ENCODE measurements at regions not wholly inside any gene's neighbourhood (a gene's known extent, or its start where the extent isn't known, plus 50 kb on each side); places are given as distances from the start of the nearest gene placed in this dataset.

- no peak overlapping the region for H3K4me3 Mint-ChIP-seq
- no peaks in the 10 kb centered on the region for H3K36me3 Mint-ChIP-seq (ENCODE audit: low read depth)
- no peak overlapping the region for H3K27ac Mint-ChIP-seq
These were observed 261.6 kb upstream of the THRB start for GRCh38 chr3:24756101-24756888.

DNA sequence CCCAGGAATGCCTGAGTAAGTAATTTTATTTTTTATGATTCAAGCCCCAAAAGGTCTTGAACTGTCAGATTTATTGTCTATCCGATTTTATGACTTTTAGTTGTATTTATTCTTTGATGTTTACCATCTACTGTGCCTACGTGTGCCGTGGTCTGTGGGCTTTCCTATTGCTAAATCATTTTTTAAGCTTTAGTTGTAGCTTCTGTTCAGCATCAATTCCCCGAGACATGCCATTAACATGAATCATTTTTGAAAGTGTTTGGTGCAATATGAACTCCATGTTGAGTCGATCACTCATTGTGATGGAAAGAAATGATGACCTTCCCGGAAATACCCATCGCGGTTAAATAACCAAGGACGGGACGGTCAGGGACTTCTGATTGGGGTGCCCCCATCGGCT lies 268.7 kb upstream of the THRB start:
- no peaks in the 10 kb centered on the region; the same call in 1 of the 2 replicates for H3K36me3 Mint-ChIP-seq (ENCODE audit: low read depth)
- no peak overlapping the region for H3K4me3 Mint-ChIP-seq
- H3K4me1 Mint-ChIP-seq (ENCODE audit: low read depth): no peaks in the 10 kb centered on the region
- DNase-seq: no peak
- H3K9me3 Mint-ChIP-seq: peaks cover 17% of the 10 kb centered on the region
- no peak overlapping the region for H3K27ac Mint-ChIP-seq
- no peak for TF ChIP-seq CTCF (IDR thresholded peaks at IDR 0.05)
- H3K27me3 Mint-ChIP-seq (ENCODE audit: insufficient read depth): no peaks in the 10 kb centered on the region

More at GRCh38 chr3:24756101-24756888, 261.6 kb upstream of the THRB start:
- H3K4me1 Mint-ChIP-seq (ENCODE audit: low read depth): no peaks in the 10 kb centered on the region
- no peak for TF ChIP-seq CTCF (IDR thresholded peaks at IDR 0.05)
- peaks cover 32% of the 10 kb centered on the region for H3K9me3 Mint-ChIP-seq
- no peaks in the 10 kb centered on the region for H3K27me3 Mint-ChIP-seq (ENCODE audit: insufficient read depth)
- DNase-seq: no peak

DNA sequence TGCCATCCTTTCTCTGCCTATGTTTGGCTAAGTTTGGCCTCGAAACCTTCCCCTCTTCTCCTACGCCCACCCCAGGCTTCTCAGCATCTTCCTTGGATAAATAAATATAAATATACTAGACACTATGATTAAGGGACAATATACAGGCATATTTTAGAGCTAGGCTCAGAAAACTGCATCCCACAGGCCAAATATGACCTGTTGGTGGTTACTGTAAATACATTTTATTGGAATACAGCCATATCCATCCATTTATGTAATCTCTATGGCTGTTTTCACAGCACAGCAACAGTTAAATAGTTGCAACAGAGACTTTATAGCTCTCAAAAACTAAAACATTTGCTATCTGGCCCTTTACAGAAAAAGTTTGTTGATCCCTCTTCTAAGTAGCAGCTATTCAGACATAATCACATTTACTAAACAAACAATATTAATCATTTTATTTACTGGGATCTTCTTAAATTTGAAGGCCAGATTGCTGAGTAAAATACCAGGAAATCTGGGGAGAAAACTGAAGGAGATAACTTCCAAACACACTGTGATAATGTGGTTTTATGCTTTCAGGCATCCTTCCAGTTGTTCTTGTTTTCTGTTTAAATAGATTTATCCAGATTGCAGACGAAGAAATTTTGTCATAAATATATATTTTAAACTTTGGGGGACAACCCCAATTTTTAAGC lies 269.7 kb upstream of the THRB start:
- TF ChIP-seq CTCF (IDR thresholded peaks at IDR 0.05): no peak
- no peaks in the 10 kb centered on the region for H3K4me1 Mint-ChIP-seq (ENCODE audit: low read depth)
- no peaks in the 10 kb centered on the region; the same call in 1 of the 2 replicates for H3K36me3 Mint-ChIP-seq (ENCODE audit: low read depth)
- H3K27me3 Mint-ChIP-seq (ENCODE audit: insufficient read depth): no peaks in the 10 kb centered on the region
- peaks cover 22% of the 10 kb centered on the region for H3K9me3 Mint-ChIP-seq
- H3K4me3 Mint-ChIP-seq: no peak overlapping the region
- H3K27ac Mint-ChIP-seq: no peak overlapping the region
- no peak for DNase-seq

DNA sequence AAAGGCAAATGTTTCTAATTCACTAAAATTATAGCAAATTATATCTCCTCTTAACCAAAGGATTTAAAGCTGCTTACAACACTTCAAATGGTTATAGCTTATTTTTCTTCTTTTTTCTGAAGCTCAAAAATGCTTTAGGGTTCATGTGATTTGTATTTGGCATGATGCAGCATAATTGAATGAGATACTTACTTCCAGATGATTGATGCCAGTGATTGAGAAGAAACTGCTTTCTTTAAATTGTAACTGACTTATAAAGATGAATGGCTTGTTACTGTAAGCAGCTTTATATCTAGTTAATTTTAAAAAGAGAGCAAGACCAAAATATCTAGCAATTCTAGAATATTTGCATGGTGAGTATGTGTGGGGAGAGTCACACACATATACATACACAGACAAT lies 270.7 kb upstream of the THRB start:
- DNase-seq: no peak
- no peak overlapping the region for H3K4me3 Mint-ChIP-seq
- H3K27ac Mint-ChIP-seq: no peak overlapping the region
- H3K27me3 Mint-ChIP-seq (ENCODE audit: insufficient read depth): no peaks in the 10 kb centered on the region
- H3K36me3 Mint-ChIP-seq (ENCODE audit: low read depth): no peaks in the 10 kb centered on the region; the same call in 1 of the 2 replicates
- no peaks in the 10 kb centered on the region for H3K4me1 Mint-ChIP-seq (ENCODE audit: low read depth)
- TF ChIP-seq CTCF (IDR thresholded peaks at IDR 0.05): no peak
- peaks cover 26% of the 10 kb centered on the region for H3K9me3 Mint-ChIP-seq

- Mint-ChIP-seq H3K4me3 (no peak overlapping the region), H3K36me3 (ENCODE audit: low read depth) (no peaks in the 10 kb centered on the region; the same call in 1 of the 2 replicates), H3K27me3 (ENCODE audit: insufficient read depth) (no peaks in the 10 kb centered on the region), H3K9me3 (peaks cover 36% of the 10 kb centered on the region), H3K4me1 (ENCODE audit: low read depth) (no peaks in the 10 kb centered on the region), H3K27ac (no peak overlapping the region)
- no peak for DNase-seq
- no peak for TF ChIP-seq CTCF (IDR thresholded peaks at IDR 0.05)
These were observed 275.3 kb upstream of the THRB start for GRCh38 chr3:24769918-24770317.

Measured in HFFc6 (cell line).